Lower leg skin (tissue), 3 donors: ENCODE measurements at regions not wholly inside any gene's neighbourhood (a gene's known extent, or its start where the extent isn't known, plus 50 kb on each side); places are given as distances from the start of the nearest gene placed in this dataset.

ENCODE experiments used
- POLR2A ChIP-seq, 2 donors: fragments of 450-650 bp; IDR thresholded peaks; one replicate each; pipeline ENCODE4 v1.6.1; 2016 to 2017; ENCODE audit warnings: antibody characterized with exemption in 2 of 2, mild to moderate bottlenecking in 1 of 2, moderate library complexity in 1 of 2
- TF ChIP-seq, protein P1 (sequence below), 3 donors: fragments of 450-650 bp; IDR thresholded peaks; one replicate each; pipeline ENCODE4 v1.5.1; 2016; ENCODE audit warnings: antibody characterized with exemption in 3 of 3, mild to moderate bottlenecking in 3 of 3, moderate library complexity in 2 of 3

DNA sequence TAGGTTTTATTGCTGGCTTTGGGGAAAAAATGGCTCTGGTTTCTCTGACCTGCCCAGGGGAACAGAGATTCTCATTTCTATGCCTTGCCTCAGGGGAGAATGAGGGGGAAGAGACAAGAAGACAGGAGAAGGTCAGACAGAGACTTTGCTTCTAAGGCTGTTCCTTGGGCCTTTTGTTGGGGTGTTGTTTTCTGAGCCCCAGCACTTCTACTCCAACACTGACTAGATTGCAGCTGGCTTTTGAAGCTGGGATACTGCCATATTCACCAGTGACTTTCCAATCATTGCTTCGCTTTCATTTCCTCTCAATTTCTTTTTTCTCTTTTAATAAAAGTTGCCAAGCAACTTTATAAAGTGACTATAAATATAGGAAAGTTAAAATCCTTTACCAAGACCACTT lies 143.2 kb upstream of the ARHGEF26 start:
- TF ChIP-seq, protein P1, sequence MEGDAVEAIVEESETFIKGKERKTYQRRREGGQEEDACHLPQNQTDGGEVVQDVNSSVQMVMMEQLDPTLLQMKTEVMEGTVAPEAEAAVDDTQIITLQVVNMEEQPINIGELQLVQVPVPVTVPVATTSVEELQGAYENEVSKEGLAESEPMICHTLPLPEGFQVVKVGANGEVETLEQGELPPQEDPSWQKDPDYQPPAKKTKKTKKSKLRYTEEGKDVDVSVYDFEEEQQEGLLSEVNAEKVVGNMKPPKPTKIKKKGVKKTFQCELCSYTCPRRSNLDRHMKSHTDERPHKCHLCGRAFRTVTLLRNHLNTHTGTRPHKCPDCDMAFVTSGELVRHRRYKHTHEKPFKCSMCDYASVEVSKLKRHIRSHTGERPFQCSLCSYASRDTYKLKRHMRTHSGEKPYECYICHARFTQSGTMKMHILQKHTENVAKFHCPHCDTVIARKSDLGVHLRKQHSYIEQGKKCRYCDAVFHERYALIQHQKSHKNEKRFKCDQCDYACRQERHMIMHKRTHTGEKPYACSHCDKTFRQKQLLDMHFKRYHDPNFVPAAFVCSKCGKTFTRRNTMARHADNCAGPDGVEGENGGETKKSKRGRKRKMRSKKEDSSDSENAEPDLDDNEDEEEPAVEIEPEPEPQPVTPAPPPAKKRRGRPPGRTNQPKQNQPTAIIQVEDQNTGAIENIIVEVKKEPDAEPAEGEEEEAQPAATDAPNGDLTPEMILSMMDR (IDR thresholded peaks at IDR 0.05) = no peak
- TF ChIP-seq POLR2A (IDR thresholded peaks at IDR 0.05) = no peak
